GM12878 (cell line): ENCODE measurements at regions not wholly inside any gene's neighbourhood (a gene's known extent, or its start where the extent isn't known, plus 50 kb on each side); places are given as distances from the start of the nearest gene placed in this dataset.

Experiments used
- ATAC-seq: fragments of 200-7000 bp; cut with Tn5 transposase; 3 replicates; pipeline ENCODE4 v1.9.1; 2020; ENCODE audit warnings: mild to moderate bottlenecking, moderate library complexity
- BruUV-seq: library from RNA; stranded (reverse); fragments of 400-500 nt; replicated peaks from 2 replicates; lab custom pipeline; 2021; lab: Mats Ljungman, UMichigan
- CTCF ChIA-PET: fragments of 300-600 bp; sonication (Branson Sonifier 250); formaldehyde crosslinking; extraction: SDS; loops from one replicate; lab custom pipeline; 2021; ENCODE audit warnings: inconsistent platforms; lab: Yijun Ruan, JAX
- POLR2A ChIA-PET: fragments of 350-600 bp; formaldehyde crosslinking; extraction: SDS; loops from one replicate; lab custom pipeline; 2021; ENCODE audit warnings: inconsistent platforms; lab: Charles Lee
- RAD21 ChIA-PET: fragments of 300-600 bp; sonication (Branson Sonifier 250); formaldehyde crosslinking; loops from one replicate; lab custom pipeline; 2023; ENCODE audit warnings: antibody characterized with exemption; ENCODE audit not compliant: unreplicated experiment; lab: Charles Lee
- SMC1A ChIA-PET: fragments of 300-600 bp; sonication (Branson Sonifier 250); formaldehyde crosslinking; loops from one replicate; lab custom pipeline; 2023; ENCODE audit not compliant: unreplicated experiment, uncharacterized antibody; lab: Charles Lee
- DNase-seq: peaks from one replicate; pipeline ENCODE4 v3.0.0-alpha.2; 2011; ENCODE audit warnings: low read depth, low spot score
- FAIRE-seq: peaks from 3 replicates; lab custom pipeline; 2011; peaks lifted over from hg19 to GRCh38; lab: Jason Lieb, UNC
- H2AFZ ChIP-seq: 2 replicates; pipeline ENCODE4 v1.6.0; 2011; ENCODE audit warnings: low read depth, low read length, control low read depth; ENCODE audit not compliant: control insufficient read depth
- H3K27ac ChIP-seq: 2 replicates; pipeline ENCODE4 v1.5.1; 2011; ENCODE audit warnings: control low read depth; ENCODE audit not compliant: control insufficient read depth, insufficient read depth
- H3K27me3 ChIP-seq, 2 experiments: replicated peaks in 1 of 2; 2 replicates each; pipeline versions ENCODE4 v1.6.0 to v1.6.1; 2011; ENCODE audit warnings: low read length in 1 of 2; ENCODE audit not compliant: control insufficient read depth in 2 of 2, insufficient read depth in 2 of 2
- H3K36me3 ChIP-seq, 2 experiments: 2 replicates each; pipeline ENCODE4 v1.5.1; 2011; ENCODE audit warnings: low read length in 1 of 2; ENCODE audit not compliant: control insufficient read depth in 2 of 2, insufficient read depth in 2 of 2
- H3K4me1 ChIP-seq: 2 replicates; pipeline ENCODE4 v1.6.1; 2011; ENCODE audit warnings: mild to moderate bottlenecking, low read length, moderate library complexity, mixed read lengths; ENCODE audit not compliant: control insufficient read depth, insufficient read depth
- H3K4me2 ChIP-seq: 2 replicates; pipeline ENCODE4 v1.6.0; 2011; ENCODE audit warnings: control low read depth; ENCODE audit not compliant: control insufficient read depth, insufficient read depth
- H3K4me3 ChIP-seq: fragments of 200-600 bp; sonication (generic); 2 replicates; pipeline ENCODE4 v1.5.1; 2016
- H3K79me2 ChIP-seq: 2 replicates; pipeline ENCODE4 v1.6.0; 2011; ENCODE audit warnings: low read length; ENCODE audit not compliant: control insufficient read depth, insufficient read depth
- H3K9ac ChIP-seq: 2 replicates; pipeline ENCODE4 v1.8.0; 2011; ENCODE audit warnings: low read length, control low read depth, mixed read lengths; ENCODE audit not compliant: control insufficient read depth, insufficient read depth
- H3K9me3 ChIP-seq: replicated peaks from 3 replicates; pipeline ENCODE4 v1.5.1; 2011; ENCODE audit warnings: mild to moderate bottlenecking, low read length; ENCODE audit not compliant: control insufficient read depth, insufficient read depth
- H4K20me1 ChIP-seq: 2 replicates; pipeline ENCODE4 v1.6.0; 2011; ENCODE audit not compliant: control insufficient read depth, insufficient read depth
- FOXM1 ChIP-seq: IDR thresholded peaks from 2 replicates; pipeline ENCODE4 v1.6.1; 2012; ENCODE audit warnings: low read depth, mild to moderate bottlenecking, inconsistent platforms, low read length, moderate library complexity
- NKRF ChIP-seq: fragments of 450-650 bp; conservative IDR thresholded peaks from 2 replicates; pipeline ENCODE4 v1.6.1; 2017; ENCODE audit warnings: mild to moderate bottlenecking, moderate library complexity
- PKNOX1 ChIP-seq: fragments of 450-650 bp; IDR thresholded peaks from 2 replicates; pipeline ENCODE4 v1.6.1; 2016; ENCODE audit warnings: mild to moderate bottlenecking
- RELB ChIP-seq: fragments of 450-650 bp; IDR thresholded peaks from 2 replicates; pipeline ENCODE4 v1.6.1; 2017; ENCODE audit warnings: low read depth, mild to moderate bottlenecking, moderate library complexity
- USF2 ChIP-seq: IDR thresholded peaks from 2 replicates; pipeline ENCODE4 v1.6.1; 2011; ENCODE audit warnings: low read depth, low read length, improper control_type of control experiment, borderline replicate concordance
- ZBTB33 ChIP-seq: fragments of 450-650 bp; IDR thresholded peaks from 2 replicates; pipeline ENCODE4 v1.6.1; 2017; ENCODE audit warnings: mild to moderate bottlenecking
- in situ Hi-C: fragments of 300-500 bp; cut with MboI; formaldehyde crosslinking; loops from 9 replicates; pipeline ENCODE4 v1.14.3; 2018; ENCODE audit warnings: mixed read lengths
- intact Hi-C: fragments of 100-400 bp; cut with micrococcal nuclease; formaldehyde crosslinking; loops from one replicate; pipeline ENCODE4 v1.14.2; 2022; ENCODE audit not compliant: unreplicated experiment

- no peak for TF ChIP-seq RELB
These were observed 238.9 kb upstream of the API5 start (continued) for GRCh38 chr11:43072911-43073310.

- no peak for DNase-seq
- no peak overlapping the region for H3K4me3 ChIP-seq
- CTCF ChIA-PET = no interaction called here
- in situ Hi-C loops (no loop called here), intact Hi-C loops (no loop called here)
- POLR2A ChIA-PET = no interaction called here
- H3K27me3 ChIP-seq = no peaks in the 10 kb centered on the region
- no peak for FAIRE-seq
- H3K27ac ChIP-seq = no peak overlapping the region
- no peaks in the 10 kb centered on the region for H4K20me1 ChIP-seq
- ATAC-seq = no peak
- no TSS peak for BruUV-seq
- no peak for TF ChIP-seq FOXM1
- no peak for TF ChIP-seq USF2
- no peak for TF ChIP-seq PKNOX1
- TF ChIP-seq NKRF = no peak
- no peak for TF ChIP-seq ZBTB33
- H3K9ac ChIP-seq = no peak overlapping the region
- H2AFZ ChIP-seq = no peak overlapping the region
- no peaks in the 10 kb centered on the region for H3K9me3 ChIP-seq
- RAD21 ChIA-PET = no interaction called here
- no peaks in the 10 kb centered on the region for H3K36me3 ChIP-seq
- H3K4me2 ChIP-seq = no peak overlapping the region
- SMC1A ChIA-PET = interaction anchor here (1.3 kb wide), 1 partner anchor 16 kb away, joined by 4 read pairs; no protein-coding TSS in a partner anchor
- no peaks in the 10 kb centered on the region for H3K79me2 ChIP-seq
- H3K4me1 ChIP-seq = no peaks in the 10 kb centered on the region
These were observed 237.0 kb upstream of the API5 start for GRCh38 chr11:43074810-43075209.
